Gastrocnemius medialis (tissue), 4 donors: ENCODE measurements at regions not wholly inside any gene's neighbourhood (a gene's known extent, or its start where the extent isn't known, plus 50 kb on each side); places are given as distances from the start of the nearest gene placed in this dataset.

Experiments used
- POLR2A ChIP-seq, 2 donors: fragments of 450-650 bp; IDR thresholded peaks; one replicate each; pipeline ENCODE4 v1.6.1; 2017; ENCODE audit warnings: antibody characterized with exemption in 2 of 2, mild to moderate bottlenecking in 2 of 2, moderate library complexity in 2 of 2
- TF ChIP-seq, protein P1 (sequence below), 5 experiments: fragments of 450-650 bp in 3 of 5; fragments of 200-600 bp in 2 of 5; sonication (generic) in 2 of 5; IDR thresholded peaks in 4 of 5; conservative IDR thresholded peaks in 1 of 5; 1 replicate in 4 of 5; 2 replicates in 1 of 5; pipeline ENCODE4 v1.5.1; 2016 to 2019; ENCODE audit warnings: antibody characterized with exemption in 5 of 5, mild to moderate bottlenecking in 3 of 5, moderate library complexity in 3 of 5

GRCh38 chrX:125137521-125137920 is 182.2 kb upstream of the TEX13C start:
- TF ChIP-seq, protein P1, sequence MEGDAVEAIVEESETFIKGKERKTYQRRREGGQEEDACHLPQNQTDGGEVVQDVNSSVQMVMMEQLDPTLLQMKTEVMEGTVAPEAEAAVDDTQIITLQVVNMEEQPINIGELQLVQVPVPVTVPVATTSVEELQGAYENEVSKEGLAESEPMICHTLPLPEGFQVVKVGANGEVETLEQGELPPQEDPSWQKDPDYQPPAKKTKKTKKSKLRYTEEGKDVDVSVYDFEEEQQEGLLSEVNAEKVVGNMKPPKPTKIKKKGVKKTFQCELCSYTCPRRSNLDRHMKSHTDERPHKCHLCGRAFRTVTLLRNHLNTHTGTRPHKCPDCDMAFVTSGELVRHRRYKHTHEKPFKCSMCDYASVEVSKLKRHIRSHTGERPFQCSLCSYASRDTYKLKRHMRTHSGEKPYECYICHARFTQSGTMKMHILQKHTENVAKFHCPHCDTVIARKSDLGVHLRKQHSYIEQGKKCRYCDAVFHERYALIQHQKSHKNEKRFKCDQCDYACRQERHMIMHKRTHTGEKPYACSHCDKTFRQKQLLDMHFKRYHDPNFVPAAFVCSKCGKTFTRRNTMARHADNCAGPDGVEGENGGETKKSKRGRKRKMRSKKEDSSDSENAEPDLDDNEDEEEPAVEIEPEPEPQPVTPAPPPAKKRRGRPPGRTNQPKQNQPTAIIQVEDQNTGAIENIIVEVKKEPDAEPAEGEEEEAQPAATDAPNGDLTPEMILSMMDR (IDR thresholded peaks at IDR 0.05 in 4 of 5, conservative IDR thresholded peaks at IDR 0.05 in 1 of 5): no peak
- TF ChIP-seq POLR2A (IDR thresholded peaks at IDR 0.05): no peak
